Mucosa of gallbladder (tissue), 1 donor: ENCODE measurements at regions not wholly inside any gene's neighbourhood (a gene's known extent, or its start where the extent isn't known, plus 50 kb on each side); places are given as distances from the start of the nearest gene placed in this dataset.
A peak's percentile ranks its signal among the peaks of the same experiment; 100 is the strongest.

Source experiments
- DNase-seq: peaks from one replicate; pipeline ENCODE4 v3.0.0-alpha.2; 2020; ENCODE audit warnings: low spot score
- donor health status: DM: no; HTN: no; CAD: no.

GRCh38 chr11:122523846-122524805 is 131.4 kb upstream of the UBASH3B start:
- no peak for DNase-seq

- no peak for DNase-seq
These were observed 133.9 kb upstream of the UBASH3B start for GRCh38 chr11:122521626-122522025.

- DNase-seq = no peak
These were observed 137.8 kb upstream of the UBASH3B start for GRCh38 chr11:122517403-122518379.

- no peak for DNase-seq
These were observed 138.8 kb upstream of the UBASH3B start for GRCh38 chr11:122516686-122517085.

- DNase-seq = no peak
These were observed 141.5 kb upstream of the UBASH3B start for GRCh38 chr11:122513997-122514396.

DNA sequence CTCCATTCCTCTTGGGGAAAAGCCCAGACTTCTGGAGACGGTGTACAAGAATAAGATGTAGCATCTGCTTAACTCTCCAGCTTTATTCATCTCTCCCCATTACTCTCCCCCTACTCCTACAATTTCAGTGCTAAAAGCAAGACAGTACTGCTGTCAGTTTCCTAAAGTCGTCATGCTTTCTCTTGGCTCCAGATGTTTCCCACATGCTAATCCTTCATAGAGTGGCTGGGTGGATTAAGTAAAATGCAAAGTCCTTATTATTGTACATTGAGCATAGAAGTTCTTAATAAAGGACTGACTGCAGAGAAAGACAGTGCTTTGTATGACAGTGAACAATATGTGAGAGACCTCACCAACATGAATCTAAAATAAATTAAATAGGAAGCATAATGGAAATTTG is 142.2 kb upstream of the UBASH3B start:
- DNase-seq = no peak

GRCh38 chr11:122512688-122513087 is 142.8 kb upstream of the UBASH3B start:
- DNase-seq = no peak

GRCh38 chr11:122509899-122510298 is 145.6 kb upstream of the UBASH3B start:
- DNase-seq = no peak

DNA sequence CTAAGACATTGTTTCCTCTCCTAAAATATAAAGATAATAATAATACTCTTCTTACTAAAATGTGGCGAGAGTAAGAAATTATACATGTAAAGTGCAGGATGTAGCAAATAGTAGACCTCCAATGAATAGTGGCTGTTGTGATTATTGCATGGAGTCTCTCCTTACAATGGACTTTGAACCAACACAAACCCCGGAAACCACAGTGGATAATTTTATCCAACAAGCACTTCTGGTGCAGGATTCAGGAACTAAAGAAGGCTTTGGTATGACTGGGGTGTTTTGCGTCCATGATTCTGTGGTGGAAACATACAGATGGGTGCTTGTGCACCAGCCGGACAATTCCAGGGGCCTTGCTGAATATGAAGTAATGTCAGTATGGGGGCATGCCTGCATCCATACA is 146.4 kb upstream of the UBASH3B start:
- DNase-seq = no peak

DNA sequence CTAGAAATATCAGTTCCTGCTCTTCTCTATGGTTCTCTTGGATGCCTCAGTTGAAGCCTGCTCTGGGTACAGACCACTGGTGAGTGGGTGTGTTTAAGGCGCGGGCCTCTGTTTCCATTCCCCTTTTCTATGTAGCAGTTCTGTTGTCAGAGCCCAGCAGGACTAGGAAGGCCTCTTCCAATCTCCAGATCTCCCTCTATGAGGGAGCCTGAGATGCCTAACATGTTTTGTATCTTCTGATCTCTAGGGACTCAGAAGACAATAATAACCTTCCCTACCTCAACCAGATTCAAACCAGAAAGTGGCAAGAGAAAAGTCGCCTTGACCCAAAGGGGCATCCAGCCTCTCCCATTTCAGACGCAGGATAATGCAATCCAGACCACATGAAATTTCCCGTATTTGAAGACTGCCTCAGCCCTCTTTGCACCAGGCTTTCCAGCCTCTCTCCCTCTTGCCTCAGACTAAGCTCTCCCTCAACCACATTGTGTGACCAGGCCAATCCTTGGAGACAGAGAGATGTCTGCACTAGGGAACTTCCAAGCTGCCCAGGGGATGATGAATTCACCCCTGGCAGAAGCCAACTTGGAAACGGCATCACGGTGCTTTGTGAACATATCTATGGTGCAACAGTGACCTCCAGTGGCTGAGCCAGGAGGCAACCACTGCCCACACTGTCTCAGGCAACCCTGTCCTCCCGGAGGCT is 150.1 kb upstream of the UBASH3B start:
- DNase-seq = peak; percentile 84

- DNase-seq = no peak
These were observed 161.3 kb upstream of the UBASH3B start for GRCh38 chr11:122494221-122494620.

DNA sequence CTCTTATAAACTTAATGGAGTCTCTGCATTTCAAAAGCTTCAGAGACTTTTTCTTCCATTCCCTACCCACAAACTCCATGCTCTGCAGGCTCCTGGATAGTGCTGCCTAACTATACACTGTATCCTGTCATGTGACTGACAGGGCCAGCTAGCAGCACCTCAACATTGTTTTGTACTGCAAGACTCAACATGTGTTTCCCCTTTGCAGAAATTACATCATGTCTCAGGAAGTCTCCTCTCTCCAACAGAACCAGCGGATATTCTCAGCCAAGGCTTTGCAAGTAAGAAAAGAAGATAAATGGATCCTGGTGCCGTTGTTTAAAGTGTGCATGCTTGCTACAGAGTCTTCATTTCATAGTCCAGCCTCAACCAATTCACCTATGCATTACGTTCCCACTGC is 164.0 kb upstream of the UBASH3B start:
- no peak for DNase-seq

- DNase-seq = no peak
These were observed 166.4 kb upstream of the UBASH3B start for GRCh38 chr11:122488892-122489706.

DNA sequence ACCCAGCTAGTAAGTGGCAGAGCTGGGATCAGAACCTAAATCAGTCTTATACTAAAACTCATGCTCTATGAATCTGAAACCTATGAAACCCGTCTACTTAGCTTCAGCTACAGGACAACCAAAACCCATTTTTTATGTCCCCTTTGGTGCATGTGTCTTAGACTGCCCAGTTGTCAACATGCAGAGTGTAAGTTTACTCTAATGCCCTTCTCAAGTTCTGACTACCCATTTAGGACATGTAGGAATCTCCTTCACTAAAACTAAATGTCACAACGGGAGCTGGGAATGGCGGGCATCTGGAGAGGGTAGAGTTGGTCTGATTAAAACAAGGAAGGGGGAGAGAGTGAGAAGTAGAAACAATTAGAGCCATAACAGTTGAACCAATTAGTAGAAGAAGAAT is 167.9 kb upstream of the UBASH3B start:
- DNase-seq = no peak

GRCh38 chr11:122486793-122487495 is 168.6 kb upstream of the UBASH3B start:
- DNase-seq = no peak

- no peak for DNase-seq
These were observed 176.5 kb upstream of the UBASH3B start for GRCh38 chr11:122478986-122479385.

GRCh38 chr11:122468965-122469364 is 186.6 kb upstream of the UBASH3B start:
- DNase-seq = no peak

- no peak for DNase-seq
These were observed 192.0 kb upstream of the UBASH3B start for GRCh38 chr11:122463530-122463929.

- no peak for DNase-seq
These were observed 196.5 kb upstream of the UBASH3B start for GRCh38 chr11:122459064-122459463.

GRCh38 chr11:122453586-122453985 is 201.9 kb upstream of the UBASH3B start:
- no peak for DNase-seq
